ENCODE measurements at regions not wholly inside any gene's neighbourhood (a gene's known extent, or its start where the extent isn't known, plus 50 kb on each side); places are given as distances from the start of the nearest gene placed in this dataset.

DNA sequence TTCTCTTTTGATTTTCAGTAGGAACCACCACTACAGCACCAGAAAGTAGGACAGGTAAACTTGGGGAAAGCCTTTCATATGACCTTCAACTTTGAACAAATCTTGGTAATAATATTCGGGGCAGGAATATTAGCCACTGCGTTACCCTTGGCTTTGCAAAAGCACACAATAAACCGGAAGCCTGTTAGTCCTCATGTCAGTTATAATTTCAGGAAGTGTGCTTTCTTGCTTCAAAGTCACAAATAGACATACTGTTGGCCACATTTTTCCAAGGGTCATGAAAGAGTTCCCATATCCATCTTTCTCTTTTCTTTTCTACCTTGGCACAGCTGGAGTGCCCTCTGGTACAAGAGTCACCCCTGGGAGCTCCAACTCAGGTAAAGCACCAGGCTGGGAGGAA is 167.2 kb upstream of the CNTN1 start:
- TF ChIP-seq, protein P1, sequence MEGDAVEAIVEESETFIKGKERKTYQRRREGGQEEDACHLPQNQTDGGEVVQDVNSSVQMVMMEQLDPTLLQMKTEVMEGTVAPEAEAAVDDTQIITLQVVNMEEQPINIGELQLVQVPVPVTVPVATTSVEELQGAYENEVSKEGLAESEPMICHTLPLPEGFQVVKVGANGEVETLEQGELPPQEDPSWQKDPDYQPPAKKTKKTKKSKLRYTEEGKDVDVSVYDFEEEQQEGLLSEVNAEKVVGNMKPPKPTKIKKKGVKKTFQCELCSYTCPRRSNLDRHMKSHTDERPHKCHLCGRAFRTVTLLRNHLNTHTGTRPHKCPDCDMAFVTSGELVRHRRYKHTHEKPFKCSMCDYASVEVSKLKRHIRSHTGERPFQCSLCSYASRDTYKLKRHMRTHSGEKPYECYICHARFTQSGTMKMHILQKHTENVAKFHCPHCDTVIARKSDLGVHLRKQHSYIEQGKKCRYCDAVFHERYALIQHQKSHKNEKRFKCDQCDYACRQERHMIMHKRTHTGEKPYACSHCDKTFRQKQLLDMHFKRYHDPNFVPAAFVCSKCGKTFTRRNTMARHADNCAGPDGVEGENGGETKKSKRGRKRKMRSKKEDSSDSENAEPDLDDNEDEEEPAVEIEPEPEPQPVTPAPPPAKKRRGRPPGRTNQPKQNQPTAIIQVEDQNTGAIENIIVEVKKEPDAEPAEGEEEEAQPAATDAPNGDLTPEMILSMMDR (IDR thresholded peaks at IDR 0.05): no peak
- TF ChIP-seq ZFX (IDR thresholded peaks at IDR 0.05; ENCODE audit: borderline replicate concordance): no peak

All from 22Rv1 (cell line).